ENCODE measurements at regions not wholly inside any gene's neighbourhood (a gene's known extent, or its start where the extent isn't known, plus 50 kb on each side); places are given as distances from the start of the nearest gene placed in this dataset.

DNA sequence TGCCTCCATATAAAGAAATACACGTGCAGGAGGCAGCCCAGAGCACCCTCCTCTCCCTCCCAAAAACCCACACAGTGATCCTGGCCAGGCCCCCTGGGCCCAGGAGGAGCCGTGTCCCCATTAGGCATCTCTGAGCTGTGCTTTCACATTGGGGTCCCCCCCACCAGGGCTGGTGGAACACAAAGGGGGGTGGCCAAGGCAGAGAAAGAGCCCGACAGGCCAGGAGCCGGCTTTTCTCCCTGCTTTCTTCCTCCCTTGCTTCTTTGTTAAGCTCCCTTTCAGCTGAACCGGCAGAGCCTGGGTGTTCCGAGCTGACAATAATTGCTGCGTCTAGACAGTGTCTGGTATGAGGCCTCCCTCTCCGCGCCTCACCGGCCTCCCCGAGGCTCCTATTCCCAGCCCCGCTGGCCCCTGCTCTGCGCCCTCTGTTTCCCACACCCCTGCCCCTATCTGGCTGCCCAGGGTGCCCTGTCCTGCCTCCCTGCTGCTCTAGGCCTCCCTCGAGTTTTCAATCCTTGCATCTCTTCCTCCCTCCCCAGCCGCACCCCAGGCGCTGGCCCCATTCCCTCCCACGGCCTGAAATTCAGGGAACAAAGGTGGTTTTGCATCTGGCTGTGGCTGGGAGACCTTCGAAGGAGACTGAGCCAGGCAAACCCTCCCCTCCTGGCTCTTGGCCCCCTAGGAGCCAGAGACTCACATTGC is 120.6 kb downstream of the C9orf50 start:
- TF ChIP-seq ZNF274 (IDR thresholded peaks at IDR 0.05; ENCODE audit: low read length) (no peak), ZNF274 (tag by site-specific recombination; IDR thresholded peaks at IDR 0.05; ENCODE audit: borderline replicate concordance) (no peak)
- TF ChIP-seq, protein P1, sequence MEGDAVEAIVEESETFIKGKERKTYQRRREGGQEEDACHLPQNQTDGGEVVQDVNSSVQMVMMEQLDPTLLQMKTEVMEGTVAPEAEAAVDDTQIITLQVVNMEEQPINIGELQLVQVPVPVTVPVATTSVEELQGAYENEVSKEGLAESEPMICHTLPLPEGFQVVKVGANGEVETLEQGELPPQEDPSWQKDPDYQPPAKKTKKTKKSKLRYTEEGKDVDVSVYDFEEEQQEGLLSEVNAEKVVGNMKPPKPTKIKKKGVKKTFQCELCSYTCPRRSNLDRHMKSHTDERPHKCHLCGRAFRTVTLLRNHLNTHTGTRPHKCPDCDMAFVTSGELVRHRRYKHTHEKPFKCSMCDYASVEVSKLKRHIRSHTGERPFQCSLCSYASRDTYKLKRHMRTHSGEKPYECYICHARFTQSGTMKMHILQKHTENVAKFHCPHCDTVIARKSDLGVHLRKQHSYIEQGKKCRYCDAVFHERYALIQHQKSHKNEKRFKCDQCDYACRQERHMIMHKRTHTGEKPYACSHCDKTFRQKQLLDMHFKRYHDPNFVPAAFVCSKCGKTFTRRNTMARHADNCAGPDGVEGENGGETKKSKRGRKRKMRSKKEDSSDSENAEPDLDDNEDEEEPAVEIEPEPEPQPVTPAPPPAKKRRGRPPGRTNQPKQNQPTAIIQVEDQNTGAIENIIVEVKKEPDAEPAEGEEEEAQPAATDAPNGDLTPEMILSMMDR (tag by site-specific recombination; IDR thresholded peaks at IDR 0.05): no peak
